ENCODE measurements at regions not wholly inside any gene's neighbourhood (a gene's known extent, or its start where the extent isn't known, plus 50 kb on each side); places are given as distances from the start of the nearest gene placed in this dataset.

DNA sequence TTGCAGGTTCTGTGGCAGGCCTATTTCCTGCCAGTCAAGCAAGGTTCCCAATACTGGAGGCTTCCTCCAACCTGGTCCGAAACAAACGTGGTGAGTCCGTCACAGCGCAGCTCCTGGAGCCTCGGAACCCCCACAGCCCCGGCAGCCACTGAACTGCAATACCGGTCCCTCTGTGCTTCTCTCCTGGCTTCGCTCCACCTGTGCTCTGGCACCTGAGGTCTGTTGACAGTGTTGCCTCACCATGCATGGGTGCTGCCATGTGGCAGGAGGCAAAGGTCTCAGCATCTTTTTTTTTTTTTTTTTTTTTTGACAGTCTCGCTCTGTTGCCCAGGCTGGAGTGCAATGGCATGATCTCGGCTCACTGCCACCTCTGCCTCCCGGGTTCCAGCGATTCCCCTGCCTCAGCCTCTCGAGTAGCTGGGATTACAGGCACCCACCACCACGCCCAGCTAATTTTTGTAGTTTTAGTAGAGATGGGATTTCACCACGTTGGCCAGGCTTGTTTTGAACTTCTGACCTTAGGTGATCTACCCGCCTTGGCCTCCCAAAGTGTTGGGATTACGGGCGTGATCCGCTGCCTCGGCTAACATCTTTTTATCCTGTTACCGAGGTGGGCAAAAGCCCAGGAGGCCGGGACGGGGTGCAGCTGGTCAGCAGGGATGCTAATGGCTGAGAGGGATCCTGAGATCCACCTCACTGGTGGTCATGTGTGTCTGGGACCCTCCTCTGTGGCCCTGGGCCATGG is 57.1 kb upstream of the RNU6ATAC start:
- TF ChIP-seq POLR2A (IDR thresholded peaks at IDR 0.05; ENCODE audit: low read length) (no peak), GATA1 (IDR thresholded peaks at IDR 0.05; ENCODE audit: low read depth, low read length) (no peak)

All from erythroblast (primary cell).